CD4-positive, alpha-beta memory T cell (primary cell): ENCODE measurements at regions not wholly inside any gene's neighbourhood (a gene's known extent, or its start where the extent isn't known, plus 50 kb on each side); places are given as distances from the start of the nearest gene placed in this dataset.
A peak's percentile ranks its signal among the peaks of the same experiment; 100 is the strongest.

Experiments used
- CTCF ChIA-PET: fragments of 350-600 bp; sonication (Branson Sonifier 250); formaldehyde crosslinking; loops from one replicate; lab custom pipeline; 2021; ENCODE audit warnings: inconsistent platforms; ENCODE audit not compliant: partially characterized antibody; lab: Charles Lee
- POLR2A ChIA-PET: fragments of 350-600 bp; sonication (Branson Sonifier 250); formaldehyde crosslinking; loops from one replicate; lab custom pipeline; 2021; ENCODE audit not compliant: partially characterized antibody; lab: Charles Lee
- DNase-seq, 5 donors: peaks; one replicate each; pipeline versions ENCODE4 v3.0.0 to v3.0.0-alpha.2; 2020 to 2022; ENCODE audit warnings: mixed read lengths in 1 of 5
- H3K27ac ChIP-seq: one replicate; pipeline ENCODE4 v1.7.0; 2013; ENCODE audit warnings: low read depth, low read length
- H3K27me3 ChIP-seq: 2 replicates; pipeline ENCODE4 v1.7.0; 2013; ENCODE audit warnings: mild to moderate bottlenecking, low read length, moderate library complexity; ENCODE audit not compliant: insufficient read depth
- H3K36me3 ChIP-seq: 2 replicates; pipeline ENCODE4 v1.7.0; 2013; ENCODE audit warnings: mild to moderate bottlenecking, low read length, moderate library complexity; ENCODE audit not compliant: insufficient read depth
- H3K4me1 ChIP-seq: 2 replicates; pipeline ENCODE4 v1.7.0; 2013; ENCODE audit warnings: mild to moderate bottlenecking, low read length, moderate library complexity; ENCODE audit not compliant: insufficient read depth
- H3K4me3 ChIP-seq, 2 donors: one replicate each; pipeline ENCODE4 v1.7.0; 2013; ENCODE audit warnings: low read length in 2 of 2, mild to moderate bottlenecking in 1 of 2
- H3K9me3 ChIP-seq, 2 donors: one replicate each; pipeline ENCODE4 v1.7.0; 2013; ENCODE audit warnings: low read length in 2 of 2, control low read depth in 1 of 2; ENCODE audit not compliant: control insufficient read depth in 1 of 2
- H3K27ac Mint-ChIP-seq, 7 donors: one replicate each; pipeline ENCODE4 v1.8.0; 2020 to 2021; ENCODE audit warnings: mixed read lengths in 7 of 7, mild to moderate bottlenecking in 6 of 7, inconsistent platforms in 3 of 7, moderate library complexity in 3 of 7
- H3K27me3 Mint-ChIP-seq, 2 donors: one replicate each; pipeline ENCODE4 v1.8.0; 2020 to 2021; ENCODE audit warnings: mixed read lengths in 2 of 2
- H3K36me3 Mint-ChIP-seq, 2 donors: one replicate each; pipeline ENCODE4 v1.8.0; 2020 to 2021; ENCODE audit warnings: mixed read lengths in 2 of 2, inconsistent platforms in 1 of 2, mild to moderate bottlenecking in 1 of 2
- H3K4me1 Mint-ChIP-seq, 4 donors: one replicate each; pipeline ENCODE4 v1.8.0; 2020 to 2021; ENCODE audit warnings: mixed read lengths in 4 of 4, mild to moderate bottlenecking in 1 of 4
- H3K4me3 Mint-ChIP-seq, 8 donors: one replicate each; pipeline ENCODE4 v1.8.0; 2020 to 2021; ENCODE audit warnings: mixed read lengths in 8 of 8, mild to moderate bottlenecking in 7 of 8, moderate library complexity in 6 of 8, inconsistent platforms in 3 of 8
- H3K9me3 Mint-ChIP-seq, 8 donors: one replicate each; pipeline ENCODE4 v1.8.0; 2020 to 2021; ENCODE audit warnings: mixed read lengths in 8 of 8, mild to moderate bottlenecking in 5 of 8, inconsistent platforms in 3 of 8, moderate library complexity in 1 of 8
- intact Hi-C: fragments of 100-400 bp; cut with micrococcal nuclease; formaldehyde crosslinking; loops from one replicate; pipeline ENCODE4 v1.15.1; 2023

DNA sequence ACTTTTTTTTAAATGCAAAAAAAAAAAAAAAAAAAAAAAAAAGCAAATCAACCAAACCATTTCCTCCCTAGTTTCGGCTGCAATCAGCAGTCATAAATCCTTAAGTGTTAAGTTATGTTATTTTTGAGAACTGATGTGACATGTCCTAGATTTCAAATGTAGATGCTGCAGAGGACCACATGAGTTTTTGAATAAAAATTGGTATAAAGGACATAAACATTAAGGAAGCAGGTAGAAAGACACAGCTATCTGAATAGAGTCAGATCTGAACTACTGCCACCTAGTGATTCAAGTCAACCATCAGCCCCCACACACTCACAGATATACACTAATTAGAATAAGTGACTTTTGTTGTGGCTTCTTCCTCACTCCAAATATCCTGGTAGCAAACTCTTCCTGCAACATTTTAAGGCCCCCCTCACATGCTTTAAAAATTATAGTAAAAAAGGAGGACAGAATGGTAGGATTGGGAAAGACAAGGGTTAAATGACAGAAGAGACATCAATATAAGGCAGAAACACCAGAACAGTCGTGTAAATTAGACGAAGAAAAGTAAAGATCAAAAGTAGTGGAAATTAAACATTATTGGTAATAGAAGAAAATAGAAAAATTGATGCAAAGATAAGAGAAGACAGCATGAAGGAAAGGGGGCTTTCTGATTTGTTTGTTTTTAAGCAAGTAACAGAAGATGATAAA is 394.5 kb upstream of the ATP2B1 start:
- CTCF ChIA-PET: interaction anchor here (0.6 to 7.8 kb wide), 17 partner anchors 9 to 637 kb away, joined by 3 to 134 read pairs (median 4); partner anchors contain the start of gene ATP2B1
- H3K4me3 Mint-ChIP-seq: peak overlapping the region; percentile 54 to 83 (median 80)
- H3K9me3 Mint-ChIP-seq: no peaks in the 10 kb centered on the region
- no peaks in the 10 kb centered on the region for H3K36me3 Mint-ChIP-seq
- H3K27ac Mint-ChIP-seq: peak overlapping the region in 3 of 7 donors; percentile 5 to 83 (median 78)
- Histone ChIP-seq H3K4me3 (no peak overlapping the region), H3K9me3 (no peaks in the 10 kb centered on the region), H3K27me3 (no peaks in the 10 kb centered on the region), H3K27ac (no peak overlapping the region), H3K36me3 (no peaks in the 10 kb centered on the region), H3K4me1 (peaks cover 14% of the 10 kb centered on the region)
- intact Hi-C loops: loop anchor here (1.0 to 5.0 kb wide), 5 partner anchors 241 to 1086 kb away; no protein-coding TSS in a partner anchor
- peaks cover 14 to 24% (median 15%) of the 10 kb centered on the region in 4 donors for H3K4me1 Mint-ChIP-seq
- peak in 4 of 5 donors; percentile 42 to 54 (median 52) for DNase-seq
- H3K27me3 Mint-ChIP-seq: peaks cover 0 to 3% of the 10 kb centered on the region in 2 donors
- POLR2A ChIA-PET: interaction anchor here (1.1 to 1.5 kb wide), 3 partner anchors 26 to 393 kb away, joined by 4 to 7 read pairs (median 4); no protein-coding TSS in a partner anchor

DNA sequence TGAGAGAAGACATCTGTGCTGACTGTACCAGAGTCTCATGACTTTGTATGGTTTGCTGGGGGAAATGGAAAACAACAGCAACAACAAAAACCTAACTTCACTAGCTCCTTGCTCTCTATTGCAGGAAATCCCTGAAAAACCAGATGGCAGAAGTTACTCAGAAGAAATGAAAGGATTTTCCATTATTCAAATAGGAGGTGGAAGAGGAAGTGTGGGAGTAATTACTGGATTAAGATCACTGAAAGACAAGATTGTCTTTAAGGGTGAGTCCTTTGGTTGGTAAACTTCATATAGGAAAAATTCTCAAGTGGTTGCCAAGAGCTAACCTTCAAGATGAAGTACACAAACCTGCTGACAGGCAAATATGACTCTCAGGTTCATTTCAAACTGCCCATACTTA is 391.9 kb upstream of the ATP2B1 start:
- DNase-seq: no peak
- intact Hi-C loops: loop anchor here (5.0 kb wide), 2 partner anchors 238 to 1083 kb away; no protein-coding TSS in a partner anchor
- peaks cover 14% of the 10 kb centered on the region for H3K4me1 ChIP-seq
- Mint-ChIP-seq H3K4me1 (peaks cover 16 to 28% (median 18%) of the 10 kb centered on the region in 4 donors), H3K4me3 (no peak overlapping the region), H3K36me3 (no peaks in the 10 kb centered on the region), H3K27ac (peak overlapping the region in 1 of 7 donors; percentile 1), H3K9me3 (no peaks in the 10 kb centered on the region), H3K27me3 (peaks cover 0 to 3% of the 10 kb centered on the region in 2 donors)
- H3K4me3 ChIP-seq: no peak overlapping the region
- H3K27me3 ChIP-seq: no peaks in the 10 kb centered on the region
- POLR2A ChIA-PET: no interaction called here
- H3K36me3 ChIP-seq: no peaks in the 10 kb centered on the region
- no peaks in the 10 kb centered on the region for H3K9me3 ChIP-seq
- CTCF ChIA-PET: interaction anchor here (1.6 to 7.8 kb wide), 4 partner anchors 15 to 559 kb away, joined by 4 to 134 read pairs (median 6); partner anchors contain the start of gene ATP2B1
- H3K27ac ChIP-seq: no peak overlapping the region

DNA sequence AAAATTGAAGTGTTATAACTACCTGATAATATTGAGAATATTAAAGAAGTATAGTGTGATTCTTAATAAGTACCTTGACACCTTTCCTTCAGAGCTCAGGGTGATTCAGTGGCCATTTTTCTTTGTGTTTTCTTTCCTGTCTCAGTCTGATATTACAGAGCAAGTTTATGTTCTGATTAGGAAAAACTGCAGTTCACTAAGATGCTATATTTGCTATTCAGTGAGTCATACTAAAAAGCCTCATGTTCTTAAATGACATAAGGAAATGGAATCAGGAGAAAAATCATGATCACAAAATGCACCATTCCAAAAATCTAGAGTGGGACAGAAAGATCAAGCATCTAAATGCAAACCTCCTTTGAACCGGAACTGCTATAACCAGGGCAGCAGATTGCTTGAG is 390.6 kb upstream of the ATP2B1 start:
- Mint-ChIP-seq H3K9me3 (no peaks in the 10 kb centered on the region), H3K27ac (no peak overlapping the region), H3K36me3 (no peaks in the 10 kb centered on the region), H3K27me3 (peaks cover 0 to 3% of the 10 kb centered on the region in 2 donors), H3K4me3 (no peak overlapping the region), H3K4me1 (peaks cover 16 to 28% (median 18%) of the 10 kb centered on the region in 4 donors)
- no peaks in the 10 kb centered on the region for H3K36me3 ChIP-seq
- ChIA-PET POLR2A (interaction anchor here (0.6 kb wide), 1 partner anchor 14 kb away, joined by 3 read pairs; no protein-coding TSS in a partner anchor), CTCF (interaction anchor here (1.3 kb wide), 1 partner anchor 555 kb away, joined by 4 read pairs; no protein-coding TSS in a partner anchor)
- DNase-seq: no peak
- H3K4me1 ChIP-seq: peaks cover 14% of the 10 kb centered on the region
- H3K27me3 ChIP-seq: no peaks in the 10 kb centered on the region
- no peak overlapping the region for H3K4me3 ChIP-seq
- no peaks in the 10 kb centered on the region for H3K9me3 ChIP-seq
- H3K27ac ChIP-seq: no peak overlapping the region
- intact Hi-C loops: no loop called here

DNA sequence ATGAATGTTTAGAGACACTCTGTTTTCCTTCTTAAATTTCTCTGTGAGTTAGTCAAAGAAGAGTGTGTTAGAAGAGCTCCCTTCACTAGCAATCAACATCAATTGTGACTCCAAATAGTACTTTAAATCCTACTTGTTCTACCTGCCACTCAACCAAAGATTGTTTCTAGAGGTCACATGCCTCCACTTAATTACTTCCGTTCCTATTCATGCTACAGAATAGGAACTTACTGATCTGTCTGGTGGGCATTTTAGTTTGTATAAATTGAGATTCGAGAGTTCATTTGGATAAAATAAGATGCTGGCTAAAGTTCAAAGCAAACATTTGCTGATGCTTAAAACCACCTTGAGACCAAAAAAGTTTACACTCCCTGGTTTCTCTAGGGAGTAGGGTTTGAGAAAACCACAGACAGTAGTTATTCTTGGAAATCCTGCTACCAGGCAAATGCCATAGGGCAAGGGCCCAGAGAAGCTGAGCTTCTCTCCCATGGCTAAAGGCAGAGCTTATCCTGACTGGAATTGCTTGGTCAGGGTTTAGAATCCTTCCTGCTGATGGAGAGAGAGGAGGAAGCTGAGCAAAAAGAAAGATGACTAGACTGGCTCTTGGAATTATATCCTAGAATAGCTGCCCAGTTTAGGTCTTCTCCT is 389.6 kb upstream of the ATP2B1 start:
- no peak overlapping the region for H3K4me3 Mint-ChIP-seq
- Histone ChIP-seq H3K27me3 (no peaks in the 10 kb centered on the region), H3K4me3 (no peak overlapping the region), H3K9me3 (no peaks in the 10 kb centered on the region), H3K4me1 (peaks cover 13% of the 10 kb centered on the region), H3K27ac (no peak overlapping the region), H3K36me3 (no peaks in the 10 kb centered on the region)
- H3K9me3 Mint-ChIP-seq: no peaks in the 10 kb centered on the region
- POLR2A ChIA-PET: no interaction called here
- CTCF ChIA-PET: interaction anchor here (1.3 kb wide), 1 partner anchor 554 kb away, joined by 4 read pairs; no protein-coding TSS in a partner anchor
- H3K36me3 Mint-ChIP-seq: no peaks in the 10 kb centered on the region
- no peaks in the 10 kb centered on the region for H3K27me3 Mint-ChIP-seq
- intact Hi-C loops: no loop called here
- H3K4me1 Mint-ChIP-seq: peaks cover 12 to 26% (median 16%) of the 10 kb centered on the region in 4 donors
- DNase-seq: no peak
- peak overlapping the region in 1 of 7 donors; percentile 26 for H3K27ac Mint-ChIP-seq

DNA sequence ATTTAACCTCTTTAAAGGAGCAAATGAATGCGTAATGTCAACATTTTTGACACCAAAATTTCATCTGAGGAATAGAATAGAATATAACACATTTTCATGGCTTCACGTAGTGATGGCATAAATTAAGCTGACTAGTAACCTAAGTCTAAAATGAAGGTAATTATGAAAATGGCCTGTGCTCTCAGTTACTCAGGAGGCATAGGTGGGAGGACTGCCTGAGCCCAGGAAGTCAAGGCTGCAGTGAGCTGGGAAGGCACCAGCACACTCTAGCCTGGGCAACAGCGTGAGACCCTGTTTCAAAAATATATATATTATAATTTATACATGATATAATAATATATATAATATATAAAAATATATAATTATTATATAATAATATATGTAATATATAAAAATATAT is 383.2 kb upstream of the ATP2B1 start:
- intact Hi-C loops: no loop called here
- H3K36me3 Mint-ChIP-seq: no peaks in the 10 kb centered on the region
- peaks cover 0 to 2% (median 0%) of the 10 kb centered on the region in 8 donors for H3K9me3 Mint-ChIP-seq
- Histone ChIP-seq H3K4me1 (no peaks in the 10 kb centered on the region), H3K9me3 (no peaks in the 10 kb centered on the region), H3K27me3 (no peaks in the 10 kb centered on the region), H3K4me3 (no peak overlapping the region), H3K27ac (no peak overlapping the region), H3K36me3 (no peaks in the 10 kb centered on the region)
- no peak overlapping the region for H3K27ac Mint-ChIP-seq
- DNase-seq: no peak
- CTCF ChIA-PET: no interaction called here
- POLR2A ChIA-PET: no interaction called here
- H3K27me3 Mint-ChIP-seq: no peaks in the 10 kb centered on the region
- H3K4me3 Mint-ChIP-seq: no peak overlapping the region
- H3K4me1 Mint-ChIP-seq: peaks cover 9 to 17% (median 13%) of the 10 kb centered on the region in 4 donors

DNA sequence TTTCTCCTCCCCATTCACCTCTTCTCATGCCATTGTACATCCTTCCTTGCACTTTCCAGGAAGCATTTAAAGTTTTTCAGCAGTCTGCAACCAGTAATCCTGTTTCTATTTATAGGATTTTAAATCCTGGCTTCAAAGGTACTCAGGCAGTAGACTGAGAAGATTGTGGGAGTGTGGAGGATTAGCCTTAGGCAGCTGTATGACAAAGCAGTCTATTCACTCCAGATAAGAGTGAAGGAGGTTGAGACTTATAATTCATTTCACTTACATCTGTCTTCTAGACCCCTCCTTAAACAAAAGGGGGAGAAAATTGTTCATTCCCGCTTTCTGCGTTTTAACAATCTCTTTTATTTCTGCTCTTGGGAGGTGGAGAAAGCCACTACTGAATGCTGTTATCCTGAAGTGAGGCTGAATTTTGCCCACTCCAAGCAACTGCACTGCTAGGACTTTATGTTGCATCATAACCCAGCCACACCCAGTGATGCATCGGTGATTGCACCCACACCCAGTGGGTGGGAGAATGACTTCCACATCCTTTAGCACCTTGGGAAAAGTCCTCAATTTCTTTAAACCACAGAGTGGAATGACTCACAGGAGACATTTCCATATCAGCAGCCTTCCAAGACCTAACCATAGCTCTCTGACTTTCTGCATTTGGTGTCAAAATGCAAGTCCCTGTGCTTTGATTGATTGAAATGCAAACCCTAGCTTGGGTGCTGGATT is 382.5 kb upstream of the ATP2B1 start:
- POLR2A ChIA-PET: no interaction called here

More for the DNA sequence above, 382.5 kb upstream of the ATP2B1 start:
- Histone ChIP-seq H3K4me1 (no peaks in the 10 kb centered on the region), H3K4me3 (no peak overlapping the region), H3K27me3 (no peaks in the 10 kb centered on the region), H3K27ac (no peak overlapping the region), H3K9me3 (no peaks in the 10 kb centered on the region), H3K36me3 (no peaks in the 10 kb centered on the region)
- Mint-ChIP-seq H3K27ac (peak overlapping the region in 1 of 7 donors; percentile 11), H3K4me3 (no peak overlapping the region), H3K4me1 (peaks cover 9 to 17% (median 13%) of the 10 kb centered on the region in 4 donors), H3K27me3 (no peaks in the 10 kb centered on the region), H3K36me3 (no peaks in the 10 kb centered on the region), H3K9me3 (peaks cover 0 to 2% (median 0%) of the 10 kb centered on the region in 8 donors)
- CTCF ChIA-PET: no interaction called here
- intact Hi-C loops: no loop called here
- DNase-seq: no peak
